ENCODE measurements at regions not wholly inside any gene's neighbourhood (a gene's known extent, or its start where the extent isn't known, plus 50 kb on each side); places are given as distances from the start of the nearest gene placed in this dataset.

GRCh38 chr5:167998148-167998767, 293.2 kb upstream of the WWC1 start:
- no TSS peak for BruUV-seq (replicated peaks)
- Mint-ChIP-seq H3K36me3 (ENCODE audit: insufficient read depth, unreplicated experiment) (no peaks in the 10 kb centered on the region), H3K4me3 (ENCODE audit: unreplicated experiment) (no peak overlapping the region), H3K27me3 (ENCODE audit: insufficient read depth, unreplicated experiment) (no peaks in the 10 kb centered on the region), H3K4me1 (ENCODE audit: insufficient read depth, unreplicated experiment) (no peaks in the 10 kb centered on the region), H3K9me3 (ENCODE audit: unreplicated experiment) (no peaks in the 10 kb centered on the region), H3K27ac (ENCODE audit: low read depth, unreplicated experiment) (no peak overlapping the region)
- intact Hi-C loops (cut with micrococcal nuclease): no loop called here
- DNase-seq (ENCODE audit: unreplicated experiment): no peak
- ChIA-PET POLR2A (interaction anchor here (0.9 kb wide), 1 partner anchor 9 kb away, joined by 4 read pairs; no protein-coding TSS in a partner anchor), CTCF (interaction anchor here (0.6 to 1.8 kb wide), 2 partner anchors 49 to 882 kb away, joined by 3 to 4 read pairs; no protein-coding TSS in a partner anchor)
- no peak for TF ChIP-seq CTCF (IDR thresholded peaks at IDR 0.05; ENCODE audit: unreplicated experiment)

GRCh38 chr5:167999182-167999581, 292.3 kb upstream of the WWC1 start:
- no peak for DNase-seq (ENCODE audit: unreplicated experiment)
- POLR2A ChIA-PET: no interaction called here
- Mint-ChIP-seq H3K27ac (ENCODE audit: low read depth, unreplicated experiment) (no peak overlapping the region), H3K4me3 (ENCODE audit: unreplicated experiment) (no peak overlapping the region), H3K36me3 (ENCODE audit: insufficient read depth, unreplicated experiment) (no peaks in the 10 kb centered on the region), H3K27me3 (ENCODE audit: insufficient read depth, unreplicated experiment) (no peaks in the 10 kb centered on the region), H3K9me3 (ENCODE audit: unreplicated experiment) (no peaks in the 10 kb centered on the region), H3K4me1 (ENCODE audit: insufficient read depth, unreplicated experiment) (no peaks in the 10 kb centered on the region)
- BruUV-seq (replicated peaks): no TSS peak
- intact Hi-C loops (cut with micrococcal nuclease): no loop called here
- no peak for TF ChIP-seq CTCF (IDR thresholded peaks at IDR 0.05; ENCODE audit: unreplicated experiment)
- CTCF ChIA-PET: no interaction called here

- Mint-ChIP-seq H3K9me3 (ENCODE audit: unreplicated experiment) (no peaks in the 10 kb centered on the region), H3K4me3 (ENCODE audit: unreplicated experiment) (no peak overlapping the region), H3K36me3 (ENCODE audit: insufficient read depth, unreplicated experiment) (no peaks in the 10 kb centered on the region), H3K27me3 (ENCODE audit: insufficient read depth, unreplicated experiment) (no peaks in the 10 kb centered on the region), H3K4me1 (ENCODE audit: insufficient read depth, unreplicated experiment) (peaks cover 8% of the 10 kb centered on the region), H3K27ac (ENCODE audit: low read depth, unreplicated experiment) (no peak overlapping the region)
- DNase-seq (ENCODE audit: unreplicated experiment): no peak
- TF ChIP-seq CTCF (IDR thresholded peaks at IDR 0.05; ENCODE audit: unreplicated experiment): no peak
- POLR2A ChIA-PET: no interaction called here
- intact Hi-C loops (cut with micrococcal nuclease): no loop called here
- CTCF ChIA-PET: interaction anchor here (1.2 kb wide), 1 partner anchor 9 kb away, joined by 4 read pairs; no protein-coding TSS in a partner anchor
- BruUV-seq (replicated peaks): no TSS peak
Observed at GRCh38 chr5:168001318-168001717, 290.1 kb upstream of the WWC1 start.

- Mint-ChIP-seq H3K9me3 (ENCODE audit: unreplicated experiment) (no peaks in the 10 kb centered on the region), H3K27me3 (ENCODE audit: insufficient read depth, unreplicated experiment) (no peaks in the 10 kb centered on the region), H3K36me3 (ENCODE audit: insufficient read depth, unreplicated experiment) (no peaks in the 10 kb centered on the region), H3K27ac (ENCODE audit: low read depth, unreplicated experiment) (no peak overlapping the region), H3K4me3 (ENCODE audit: unreplicated experiment) (no peak overlapping the region), H3K4me1 (ENCODE audit: insufficient read depth, unreplicated experiment) (peaks cover 8% of the 10 kb centered on the region)
- no peak for DNase-seq (ENCODE audit: unreplicated experiment)
- ChIA-PET POLR2A (no interaction called here), CTCF (no interaction called here)
- intact Hi-C loops (cut with micrococcal nuclease): no loop called here
- BruUV-seq (replicated peaks): no TSS peak
- TF ChIP-seq CTCF (IDR thresholded peaks at IDR 0.05; ENCODE audit: unreplicated experiment): no peak
Observed at GRCh38 chr5:168002116-168002515, 289.3 kb upstream of the WWC1 start.

All from MCF 10A (cell line).